D721Med (cell line): ENCODE measurements at regions not wholly inside any gene's neighbourhood (a gene's known extent, or its start where the extent isn't known, plus 50 kb on each side); places are given as distances from the start of the nearest gene placed in this dataset.

Source experiments
- DNase-seq: peaks from one replicate; pipeline ENCODE4 v3.0.0; 2011; ENCODE audit warnings: low spot score; ENCODE audit not compliant: insufficient read length
- FAIRE-seq: peaks from 2 replicates; lab custom pipeline; 2011; peaks lifted over from hg19 to GRCh38; lab: Jason Lieb, UNC
- TF ChIP-seq, protein P1 (sequence below): IDR thresholded peaks from 2 replicates; pipeline ENCODE4 v1.5.1; 2012; ENCODE audit warnings: mild to moderate bottlenecking, control low read depth; ENCODE audit not compliant: insufficient read depth; ENCODE audit errors: missing control alignments

- TF ChIP-seq, protein P1, sequence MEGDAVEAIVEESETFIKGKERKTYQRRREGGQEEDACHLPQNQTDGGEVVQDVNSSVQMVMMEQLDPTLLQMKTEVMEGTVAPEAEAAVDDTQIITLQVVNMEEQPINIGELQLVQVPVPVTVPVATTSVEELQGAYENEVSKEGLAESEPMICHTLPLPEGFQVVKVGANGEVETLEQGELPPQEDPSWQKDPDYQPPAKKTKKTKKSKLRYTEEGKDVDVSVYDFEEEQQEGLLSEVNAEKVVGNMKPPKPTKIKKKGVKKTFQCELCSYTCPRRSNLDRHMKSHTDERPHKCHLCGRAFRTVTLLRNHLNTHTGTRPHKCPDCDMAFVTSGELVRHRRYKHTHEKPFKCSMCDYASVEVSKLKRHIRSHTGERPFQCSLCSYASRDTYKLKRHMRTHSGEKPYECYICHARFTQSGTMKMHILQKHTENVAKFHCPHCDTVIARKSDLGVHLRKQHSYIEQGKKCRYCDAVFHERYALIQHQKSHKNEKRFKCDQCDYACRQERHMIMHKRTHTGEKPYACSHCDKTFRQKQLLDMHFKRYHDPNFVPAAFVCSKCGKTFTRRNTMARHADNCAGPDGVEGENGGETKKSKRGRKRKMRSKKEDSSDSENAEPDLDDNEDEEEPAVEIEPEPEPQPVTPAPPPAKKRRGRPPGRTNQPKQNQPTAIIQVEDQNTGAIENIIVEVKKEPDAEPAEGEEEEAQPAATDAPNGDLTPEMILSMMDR: no peak
- DNase-seq: no peak
- no peak for FAIRE-seq
Observed at GRCh38 chr4:56212774-56213173, 174.5 kb downstream of the AASDH start.

GRCh38 chr4:56211202-56211601 lies 176.1 kb downstream of the AASDH start:
- FAIRE-seq: no peak
- DNase-seq: no peak
- TF ChIP-seq, protein P1: no peak

GRCh38 chr4:56210397-56210796 lies 176.9 kb downstream of the AASDH start:
- no peak for FAIRE-seq

GRCh38 chr4:56209767-56210166 lies 177.5 kb downstream of the AASDH start:
- FAIRE-seq (no peak), DNase-seq (no peak)
- TF ChIP-seq, protein P1: no peak

More at GRCh38 chr4:56210397-56210796, 176.9 kb downstream of the AASDH start:
- TF ChIP-seq, protein P1: no peak
- no peak for DNase-seq

- TF ChIP-seq, protein P1: no peak
- FAIRE-seq: no peak
- DNase-seq: no peak
Observed at GRCh38 chr4:56208103-56208502, 179.2 kb downstream of the AASDH start.

DNA sequence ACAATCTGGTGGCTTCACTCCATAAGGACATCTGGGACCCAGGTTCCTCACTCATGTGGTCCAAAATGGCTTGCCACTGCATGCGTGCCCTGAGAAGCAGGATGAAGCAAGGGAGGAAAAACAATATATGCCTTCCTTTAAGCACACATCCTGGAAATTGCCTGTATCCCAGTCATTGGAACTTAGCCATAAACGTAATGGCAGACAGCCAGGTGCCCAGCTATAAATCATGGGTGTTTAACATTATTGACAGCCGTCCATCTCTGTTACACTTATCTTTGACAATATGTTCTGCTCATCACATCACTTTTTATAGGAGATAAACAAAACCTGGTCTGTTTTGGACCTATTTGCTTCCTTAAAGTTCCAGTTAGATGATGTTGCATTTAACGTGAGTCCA lies 181.0 kb downstream of the AASDH start:
- DNase-seq (no peak), FAIRE-seq (no peak)
- TF ChIP-seq, protein P1: no peak

DNA sequence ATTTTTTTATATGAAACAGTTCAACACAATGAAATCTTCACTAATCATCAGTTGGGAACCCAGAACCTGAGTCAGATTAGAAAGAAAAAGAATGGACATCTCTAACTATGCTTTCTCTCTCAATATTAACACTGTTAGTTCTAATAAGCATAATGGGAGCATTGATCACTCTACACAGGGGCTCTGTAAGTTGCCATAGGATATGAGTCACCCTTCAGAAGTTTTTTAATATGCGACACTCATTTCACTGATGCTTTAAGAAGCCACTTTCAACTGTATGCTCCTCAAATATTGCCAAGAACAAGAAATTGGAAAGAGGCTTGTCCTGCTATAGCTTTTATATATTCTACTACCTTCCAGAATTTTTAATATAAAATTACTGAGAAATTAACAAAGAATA lies 187.0 kb downstream of the AASDH start:
- FAIRE-seq (no peak), DNase-seq (no peak)
- TF ChIP-seq, protein P1: no peak
